ENCODE measurements at regions not wholly inside any gene's neighbourhood (a gene's known extent, or its start where the extent isn't known, plus 50 kb on each side); places are given as distances from the start of the nearest gene placed in this dataset.

DNA sequence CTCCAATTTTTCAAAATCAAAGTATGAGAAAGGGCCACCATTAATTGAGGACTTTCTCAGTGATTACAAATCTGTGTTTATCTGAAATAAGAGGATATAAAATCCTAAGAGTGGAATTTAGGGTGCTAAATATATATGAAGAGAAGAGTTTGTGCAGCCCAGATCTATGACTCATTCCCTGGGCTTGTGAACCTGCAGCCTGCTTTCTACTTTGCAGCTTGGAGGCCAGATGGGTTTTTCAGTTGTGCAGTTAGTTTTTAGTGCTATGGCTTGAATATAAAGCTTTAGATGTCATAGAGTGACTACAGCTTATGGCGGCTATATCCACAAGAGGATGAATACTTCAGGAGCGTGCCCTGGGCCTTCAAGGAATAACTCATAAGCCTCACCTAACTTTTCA, 1391.1 kb downstream of the FSTL5 start:
- no peak for DNase-seq

DNA sequence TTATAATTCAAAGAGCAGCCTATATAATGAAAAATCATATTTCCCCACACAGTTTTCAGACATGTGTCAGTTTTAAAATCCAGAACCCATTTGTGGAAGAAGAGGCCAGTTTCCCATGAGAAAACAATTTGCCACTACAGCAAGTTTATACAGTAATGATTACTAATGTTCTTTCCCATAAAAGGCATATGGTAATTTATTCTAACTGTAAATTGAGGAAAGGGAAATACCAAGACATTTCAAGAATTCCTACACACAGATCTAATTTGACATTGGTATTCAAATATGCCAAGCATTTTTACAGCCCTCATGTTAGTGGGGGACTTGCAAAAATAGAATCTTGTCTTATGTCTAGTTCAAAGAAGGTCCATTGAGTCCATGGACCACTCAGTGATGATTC, 1368.6 kb downstream of the FSTL5 start:
- DNase-seq: no peak

DNA sequence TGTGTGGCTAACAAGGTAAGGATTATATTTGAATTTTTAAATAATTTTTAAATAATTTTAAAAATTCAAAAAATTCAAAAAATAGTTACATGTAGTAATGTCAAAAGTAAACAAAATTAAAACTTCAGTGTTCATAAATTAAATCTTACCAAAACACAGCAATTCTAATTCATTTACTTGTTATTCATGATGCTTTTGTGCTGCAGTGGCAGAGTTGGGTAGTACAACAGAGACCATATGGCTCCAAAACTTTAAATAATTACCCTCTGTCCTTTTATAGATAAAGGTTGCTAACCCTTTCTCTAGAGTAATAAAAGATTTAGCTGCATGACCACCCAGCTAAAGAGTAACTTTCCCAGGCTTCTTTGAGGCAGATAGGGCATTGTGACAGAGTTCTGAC, 1355.6 kb downstream of the FSTL5 start:
- no peak for DNase-seq

DNA sequence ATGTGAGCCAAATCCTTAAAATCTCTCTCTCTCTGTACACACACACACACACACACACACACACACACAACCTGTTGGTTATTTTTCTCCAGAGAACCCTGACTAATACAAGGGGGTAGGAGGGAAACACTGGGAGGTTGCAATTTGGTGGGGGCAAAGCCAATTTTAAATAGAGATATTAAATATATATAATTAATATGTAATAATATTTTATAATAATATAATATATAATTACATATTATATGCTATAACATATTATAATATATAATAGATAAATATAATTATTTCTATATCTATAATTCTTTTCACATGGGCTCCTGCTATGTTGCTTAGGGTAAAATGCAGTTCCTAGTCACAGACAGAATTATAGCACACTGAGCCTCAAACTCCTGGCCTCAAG, 1354.2 kb downstream of the FSTL5 start:
- no peak for DNase-seq

DNA sequence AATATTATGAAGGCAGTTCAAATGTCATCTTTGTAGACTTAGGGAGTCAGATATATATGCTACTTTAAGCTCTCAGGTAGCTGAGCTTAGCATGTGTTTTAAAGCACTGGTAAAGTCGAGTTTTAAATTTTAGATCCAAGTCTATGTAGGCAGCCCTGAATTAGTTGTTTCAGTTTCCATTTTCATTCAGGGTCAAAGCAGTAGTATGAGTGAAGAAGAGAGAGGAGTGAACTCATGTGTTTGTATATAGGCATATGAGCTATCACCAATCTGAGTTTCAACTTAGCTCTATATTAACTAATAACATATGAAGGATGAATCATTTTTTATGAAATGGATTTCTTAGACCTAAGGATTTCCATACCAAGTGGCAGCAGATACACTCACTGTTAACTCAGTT, 1353.4 kb downstream of the FSTL5 start:
- no peak for DNase-seq

DNA sequence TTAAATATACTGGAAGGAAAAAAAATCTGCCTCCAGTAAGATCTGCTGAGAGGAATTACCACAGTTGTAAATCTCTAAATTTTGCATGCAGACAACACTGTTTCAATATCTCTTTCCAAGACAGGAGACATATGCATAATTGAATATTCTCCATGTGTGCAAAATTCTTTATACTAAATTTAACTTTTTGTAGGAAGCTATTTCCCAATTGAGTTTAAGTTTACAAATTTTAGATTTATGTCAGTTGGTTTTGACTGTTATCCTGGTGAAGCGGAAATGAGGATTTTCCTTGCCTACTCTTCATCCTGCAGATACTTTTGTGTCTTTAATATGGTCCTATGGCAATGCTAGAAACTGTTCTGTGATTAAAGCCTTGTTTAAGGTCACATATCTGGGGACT, 1352.9 kb downstream of the FSTL5 start:
- DNase-seq: no peak

DNA sequence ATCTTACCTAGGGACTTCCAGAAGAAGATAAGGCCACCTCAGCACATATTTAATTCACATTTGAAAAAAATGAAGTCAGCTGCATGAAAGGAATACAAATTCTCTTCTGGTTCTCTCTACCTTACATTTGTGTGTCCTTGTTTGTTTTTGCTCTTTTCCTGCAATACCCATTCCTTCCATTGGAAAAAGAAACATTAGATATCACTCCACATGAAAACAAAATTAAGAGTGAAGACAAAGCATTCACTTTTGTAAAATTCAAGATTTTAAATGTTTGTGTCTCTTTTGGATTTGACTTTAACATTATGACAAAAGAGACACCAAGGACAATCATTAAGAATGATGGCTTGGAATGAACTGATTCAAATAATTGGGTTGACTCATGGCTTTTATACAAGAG, 1351.8 kb downstream of the FSTL5 start:
- no peak for DNase-seq

DNA sequence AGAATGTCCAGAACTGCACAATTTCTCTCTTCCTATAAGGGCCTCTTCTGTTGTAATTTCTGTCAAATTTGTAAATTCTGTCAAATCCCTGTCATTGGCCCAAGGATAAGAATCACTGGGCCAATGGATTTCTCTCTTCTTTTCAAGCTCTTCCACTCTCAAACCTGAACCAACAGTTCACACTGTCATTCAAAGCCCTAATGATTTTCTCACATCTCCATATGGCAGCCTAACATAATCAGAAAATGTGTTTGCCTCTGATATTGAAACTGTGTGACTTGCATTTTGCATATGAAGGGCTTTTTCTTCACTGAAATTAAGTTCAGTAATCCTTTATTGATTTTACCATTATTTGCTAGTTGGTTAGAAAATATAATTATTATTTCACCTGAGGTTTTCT, 1349.1 kb downstream of the FSTL5 start:
- DNase-seq: no peak

DNA sequence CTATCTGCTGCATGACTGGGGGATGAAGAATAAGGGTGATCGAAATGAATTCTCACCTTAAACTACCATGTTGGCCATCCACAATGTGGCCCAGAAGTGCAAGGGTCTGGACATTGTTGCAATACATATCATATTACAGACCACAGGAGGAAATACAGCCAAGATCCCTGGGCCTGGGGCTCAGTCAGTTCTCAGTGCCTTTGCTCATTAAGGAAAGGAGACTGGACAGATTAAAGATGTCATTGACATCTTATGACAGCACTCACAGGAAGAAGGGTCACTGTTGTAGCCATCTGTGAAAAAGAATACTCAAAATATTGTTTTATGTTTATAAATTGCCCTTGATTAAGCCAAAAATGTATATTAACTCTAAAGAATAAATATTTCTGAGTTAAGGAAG, 1345.2 kb downstream of the FSTL5 start:
- no peak for DNase-seq

DNA sequence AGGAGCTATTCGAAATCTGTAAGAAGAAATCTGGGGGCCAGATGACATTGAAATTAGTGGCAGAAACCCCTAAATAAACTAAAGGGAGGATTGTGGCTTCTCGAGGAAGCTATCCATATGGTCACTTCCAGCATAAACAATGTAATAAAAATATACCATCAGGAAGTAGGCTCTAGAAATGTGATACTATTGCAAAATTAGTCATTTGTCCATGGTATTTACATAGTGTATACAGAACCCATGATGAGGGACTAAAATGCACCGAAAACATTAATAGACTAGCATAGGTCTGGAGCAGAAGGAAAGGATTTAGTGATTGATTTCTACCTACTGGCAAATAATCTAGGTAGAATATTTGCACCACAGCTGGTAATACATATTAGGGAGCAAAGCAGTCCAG, 1344.0 kb downstream of the FSTL5 start:
- no peak for DNase-seq

DNA sequence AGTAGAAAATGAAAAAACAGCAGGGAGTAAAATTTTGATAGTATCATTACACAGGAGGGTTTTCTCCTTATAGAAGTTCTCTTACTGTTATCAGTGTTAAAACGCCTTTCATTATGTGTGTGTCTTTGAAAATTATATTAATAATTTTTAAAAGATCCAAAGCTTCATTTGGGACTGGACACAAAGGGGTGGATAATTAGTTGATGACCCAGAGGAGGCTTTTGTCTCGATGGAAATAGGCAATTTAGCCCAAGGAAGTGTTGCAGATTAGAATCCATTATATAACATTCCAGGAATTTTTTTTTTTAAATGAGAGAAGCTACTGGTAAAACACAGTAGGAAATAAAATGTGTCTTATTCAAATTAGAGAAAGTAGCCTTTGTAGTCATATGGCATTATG, 1339.3 kb downstream of the FSTL5 start:
- no peak for DNase-seq

DNA sequence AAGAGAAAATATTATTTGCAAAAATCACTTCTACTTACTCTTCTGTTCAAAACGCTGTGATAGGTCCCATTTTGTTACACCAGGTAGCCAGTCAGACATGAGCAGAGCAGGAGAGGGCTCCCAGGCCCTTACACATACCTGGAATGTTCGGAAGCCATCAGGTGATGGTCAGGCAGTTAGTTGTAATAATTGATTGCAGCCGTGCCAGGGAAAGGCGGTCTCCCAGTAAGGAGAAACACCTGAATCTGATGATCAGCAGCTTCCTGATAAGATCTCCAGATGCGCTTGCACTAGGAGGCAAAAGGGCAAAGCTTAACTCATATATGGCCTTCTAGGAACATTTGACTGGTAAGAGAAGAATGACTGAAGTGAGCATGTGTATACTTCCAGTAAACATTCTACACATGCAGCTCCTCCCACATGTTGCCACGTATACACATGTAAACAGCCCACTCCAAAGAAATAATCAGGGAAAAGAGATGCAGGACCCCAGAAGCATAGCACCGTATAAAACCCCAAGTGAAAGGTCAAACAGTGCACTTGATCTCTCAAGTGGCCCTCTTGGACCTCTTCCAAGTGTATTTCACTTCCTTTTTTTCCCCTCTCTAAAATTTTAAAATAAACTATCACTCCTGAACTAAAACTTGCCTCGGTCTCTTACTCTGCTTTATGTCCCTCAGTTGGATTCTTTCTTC, 1338.0 kb downstream of the FSTL5 start:
- DNase-seq: no peak

DNA sequence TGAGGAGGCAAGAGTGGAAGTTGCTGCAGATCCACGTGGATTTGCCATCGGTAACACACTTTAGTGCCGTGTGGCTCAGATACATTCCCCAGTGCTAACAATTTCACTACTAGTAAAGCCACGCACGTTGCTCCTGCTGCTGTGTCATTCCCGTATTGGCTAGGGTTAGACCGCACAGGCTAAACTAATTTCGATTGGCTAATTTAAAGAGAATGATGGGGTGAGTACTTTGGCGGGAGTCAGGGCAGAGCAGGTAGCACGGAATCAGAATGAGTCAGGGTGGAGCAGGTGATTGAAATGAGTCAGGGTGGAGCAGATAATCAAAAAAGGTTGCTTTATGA, 1337.5 kb downstream of the FSTL5 start:
- no peak for DNase-seq

DNA sequence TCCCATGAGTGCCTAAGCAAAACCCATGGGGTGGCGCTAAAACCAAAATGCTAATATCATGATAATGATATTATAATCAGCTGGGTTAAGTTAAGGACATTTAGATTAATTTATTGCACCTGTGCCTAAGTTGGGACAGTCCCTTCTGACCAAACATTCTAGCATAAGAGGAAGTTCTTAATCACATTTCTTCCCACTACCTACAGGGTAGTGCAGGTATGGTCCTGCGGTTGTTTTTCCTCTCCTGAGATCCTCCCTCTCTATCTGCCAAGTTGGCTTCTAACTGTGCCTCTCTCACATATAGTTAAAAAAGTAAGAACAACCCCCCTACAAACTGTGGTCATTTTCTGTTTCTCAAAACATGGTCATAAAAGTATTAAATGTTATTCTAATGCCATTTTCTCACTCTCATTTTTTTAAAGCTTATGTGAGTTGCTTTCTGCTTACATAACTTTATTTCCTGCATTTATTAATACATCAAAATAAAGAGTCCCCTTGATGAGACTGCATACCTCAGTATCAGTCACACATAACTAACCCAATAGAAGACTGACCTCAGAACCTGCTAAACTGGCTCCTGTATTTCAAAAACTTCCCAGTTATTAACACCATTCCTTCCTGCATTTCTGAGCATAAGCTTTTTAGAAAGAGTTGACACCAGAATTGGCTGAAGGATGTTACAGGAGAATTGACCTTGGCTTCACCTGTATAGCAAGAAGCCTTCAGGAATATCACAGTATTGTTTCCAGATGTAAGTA, 1332.5 kb downstream of the FSTL5 start:
- no peak for DNase-seq

DNA sequence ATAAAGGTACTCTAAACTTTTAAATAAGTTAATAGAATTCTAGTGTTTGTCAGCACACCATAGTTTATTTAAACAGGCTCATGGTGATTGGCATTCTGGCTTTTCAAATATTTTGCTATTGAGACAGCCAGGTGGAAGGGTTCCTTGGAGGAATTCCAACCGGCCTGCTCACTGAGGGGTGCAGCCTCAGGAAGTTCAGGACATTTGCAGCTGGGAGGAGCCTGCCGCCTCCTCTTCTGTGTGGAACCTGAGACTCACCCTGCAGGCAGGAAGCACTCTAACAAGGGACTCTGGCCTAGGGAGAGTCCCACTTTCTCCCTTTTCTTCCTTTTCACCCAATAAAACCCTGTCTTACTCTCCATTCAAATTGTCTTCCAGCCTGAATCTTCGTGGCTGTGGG, 1328.0 kb downstream of the FSTL5 start:
- no peak for DNase-seq

DNA sequence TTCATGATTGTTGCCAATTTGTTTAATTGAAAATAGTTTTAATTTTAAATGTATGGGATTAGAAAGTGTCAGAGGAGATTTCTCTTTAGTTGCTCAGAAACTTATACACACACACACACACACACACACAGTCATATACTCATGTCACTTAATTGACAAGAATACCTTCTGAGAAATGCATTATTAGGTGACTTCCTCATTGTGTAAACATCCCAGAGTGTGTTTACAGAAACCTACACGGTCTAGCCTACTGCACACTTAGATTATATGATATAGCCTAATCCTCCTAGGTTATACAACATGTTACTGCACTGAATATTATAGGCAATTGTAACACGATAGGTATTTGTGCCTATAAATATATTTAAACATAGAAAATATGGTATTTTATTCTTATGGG, 1327.4 kb downstream of the FSTL5 start:
- no peak for DNase-seq

DNA sequence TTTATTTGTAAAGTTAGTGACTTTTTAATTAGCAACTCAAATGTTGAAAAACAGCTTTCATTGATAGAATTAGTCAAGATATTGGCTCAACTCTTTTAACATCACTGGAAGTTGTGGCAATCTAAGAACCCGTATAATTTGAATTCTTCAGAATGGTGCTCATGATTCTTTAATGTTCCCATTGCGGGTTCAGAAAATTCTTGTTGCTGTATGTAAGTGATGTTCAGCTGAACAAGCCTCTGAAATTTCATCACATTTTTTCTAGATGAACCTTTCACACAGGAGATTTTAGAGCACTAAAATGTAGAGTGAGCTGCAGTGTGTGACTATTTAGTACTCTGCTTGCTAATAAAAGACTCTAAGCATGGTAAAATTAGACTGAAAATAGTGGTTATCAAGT, 1317.7 kb downstream of the FSTL5 start:
- no peak for DNase-seq

DNA sequence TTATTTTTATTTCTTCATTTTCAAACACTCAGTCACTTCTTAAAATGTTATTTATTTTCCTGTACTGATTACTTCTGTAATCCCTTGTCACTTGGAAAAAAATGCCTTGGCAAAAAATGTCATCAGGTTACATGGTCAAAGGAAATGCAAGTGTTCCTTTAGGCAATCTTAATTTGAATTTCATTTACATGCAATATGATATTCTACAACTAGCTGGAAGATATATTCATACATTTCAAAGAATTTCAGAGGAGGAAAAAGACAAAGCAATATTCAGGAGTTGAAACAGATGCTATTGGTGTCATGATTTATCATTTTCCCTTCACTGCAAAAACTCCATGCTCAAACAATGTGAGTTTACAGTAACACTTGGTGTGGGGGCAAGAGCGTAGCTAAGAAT, 1316.6 kb downstream of the FSTL5 start:
- no peak for DNase-seq

DNA sequence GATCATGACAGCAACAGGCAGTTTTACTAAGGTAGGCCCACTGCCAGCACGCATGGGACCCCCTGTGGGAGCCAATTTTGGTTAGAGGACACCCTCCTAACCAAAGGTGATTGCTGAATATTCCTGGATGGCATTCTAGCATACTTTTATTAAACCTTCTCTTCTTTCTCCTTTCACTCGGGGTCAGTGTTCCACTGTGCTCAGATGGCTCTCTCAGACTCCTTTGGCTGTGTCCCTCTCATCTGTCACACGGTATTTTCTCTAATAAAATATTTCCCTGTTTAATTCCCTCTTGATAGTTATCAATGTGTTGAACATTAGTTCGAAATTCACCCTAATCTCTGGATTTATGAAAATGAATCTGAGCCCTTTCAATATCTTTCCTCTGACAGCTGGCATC, 1315.3 kb downstream of the FSTL5 start:
- no peak for DNase-seq

DNA sequence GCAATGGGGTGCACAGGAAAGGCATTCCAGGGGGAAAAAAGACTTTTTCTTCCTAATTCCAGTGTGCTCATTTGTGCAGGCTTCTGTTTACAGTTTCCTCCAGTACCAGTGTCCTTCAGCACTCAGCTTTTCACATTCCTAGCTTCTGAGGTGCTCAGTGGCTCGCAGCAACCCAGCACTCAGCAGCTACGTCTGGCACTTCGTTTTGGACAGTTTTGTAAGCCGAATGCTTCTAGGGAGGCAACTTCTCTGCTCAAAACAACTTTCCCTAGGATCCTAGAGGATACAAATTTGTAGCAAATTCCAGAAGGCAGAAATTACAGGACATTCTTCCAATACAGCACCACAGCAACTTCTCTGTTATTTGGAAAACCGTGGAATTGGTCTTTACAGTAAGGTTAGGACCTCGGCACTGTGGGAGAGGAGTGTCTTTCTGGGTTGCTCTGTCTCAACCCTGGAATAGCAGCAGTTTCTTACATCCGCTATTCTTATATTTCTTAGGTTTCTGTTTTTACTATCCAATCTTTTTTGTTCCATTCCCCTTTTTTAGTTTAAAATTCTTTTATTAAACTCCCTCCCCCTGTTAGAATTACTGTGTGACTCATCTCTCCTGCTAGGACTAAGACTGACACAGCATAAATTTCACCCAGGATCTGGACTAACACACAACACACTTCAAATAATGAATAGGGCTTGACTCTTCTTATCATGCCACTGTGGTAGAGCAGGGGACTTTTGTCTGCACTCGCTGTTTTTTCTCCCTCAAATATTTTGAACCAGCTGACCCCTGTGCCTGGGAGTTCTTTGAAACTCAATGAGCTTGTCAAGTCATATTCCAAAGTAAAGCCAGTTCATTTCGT, 1314.7 kb downstream of the FSTL5 start:
- DNase-seq: no peak

DNA sequence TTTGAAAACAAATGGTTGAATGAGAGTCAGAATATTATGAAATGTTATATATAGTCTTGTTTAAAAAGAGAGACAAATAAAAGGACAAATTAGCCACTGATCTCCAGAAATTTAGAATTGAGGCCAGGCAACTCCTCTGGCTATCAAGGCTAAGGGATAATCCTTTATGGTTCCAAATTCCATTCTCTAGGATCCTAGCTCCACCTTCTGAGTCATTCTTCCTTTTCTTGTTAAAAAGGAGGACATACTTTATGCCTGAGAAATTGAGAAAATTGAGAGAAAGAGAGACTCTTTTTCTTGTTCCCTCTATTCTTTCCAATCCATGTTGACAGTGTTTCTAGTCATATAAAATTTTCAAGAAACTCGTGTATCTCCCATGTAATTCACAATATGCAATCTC, 1299.5 kb downstream of the FSTL5 start:
- no peak for DNase-seq

DNA sequence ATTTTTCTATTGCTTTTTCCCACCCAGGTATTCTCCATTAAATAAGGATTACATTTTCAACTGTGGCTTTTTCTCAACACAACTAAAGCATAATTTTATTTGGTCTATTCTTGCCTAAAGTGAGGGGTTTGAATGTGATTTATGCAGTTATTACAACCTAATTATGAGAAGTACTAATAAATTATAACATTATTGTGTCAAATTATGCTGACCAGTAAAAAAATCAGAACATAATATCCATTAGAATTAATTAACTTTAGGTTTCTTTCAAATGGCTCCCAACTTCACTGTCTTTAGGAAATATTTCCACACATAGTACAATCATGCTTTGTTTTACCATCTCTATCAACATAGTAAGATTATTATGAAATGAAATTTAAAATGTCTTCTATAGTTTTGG, 1293.9 kb downstream of the FSTL5 start:
- no peak for DNase-seq

DNA sequence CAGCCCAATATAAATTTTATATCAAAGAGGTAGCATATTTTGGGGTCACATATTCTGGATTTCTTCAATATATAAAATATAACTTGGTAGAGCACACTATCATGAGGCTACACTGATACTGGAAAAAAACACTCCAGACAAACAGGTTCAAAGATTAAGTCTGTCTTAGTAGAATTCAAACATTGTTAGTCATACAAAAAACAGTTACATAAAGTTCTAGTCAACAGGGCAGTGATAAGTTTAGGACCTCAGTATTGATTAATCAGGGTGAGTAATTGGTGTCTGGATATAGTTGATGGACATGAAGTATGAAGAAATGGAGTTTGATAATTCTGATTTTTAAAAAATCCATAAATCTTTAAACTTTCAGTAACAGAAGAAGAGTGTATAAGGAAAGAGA, 1291.3 kb downstream of the FSTL5 start:
- DNase-seq: no peak

Measured in hematopoietic multipotent progenitor cell treated with erythropoietin and hydrocortisone succinate and interleukin-3 and kit ligand, for 8 days (in vitro differentiated cells).